ENCODE measurements at regions not wholly inside any gene's neighbourhood (a gene's known extent, or its start where the extent isn't known, plus 50 kb on each side); places are given as distances from the start of the nearest gene placed in this dataset.

- Histone ChIP-seq H3K4me2 (ENCODE audit: low read length) (no peak overlapping the region), H4K20me1 (ENCODE audit: insufficient read depth, low read length) (no peaks in the 10 kb centered on the region), H3K4me3 (ENCODE audit: low read depth, low read length, poor library complexity, severe bottlenecking) (no peak overlapping the region), H2AFZ (ENCODE audit: low read length) (no peak overlapping the region), H3K9me3 (ENCODE audit: low read length) (no peaks in the 10 kb centered on the region), H3K27ac (ENCODE audit: low read depth, low read length, poor library complexity, severe bottlenecking) (no peak overlapping the region), H3K36me3 (ENCODE audit: insufficient read depth, low read length) (no peaks in the 10 kb centered on the region), H3K9me2 (ENCODE audit: insufficient read depth, low read length) (no peaks in the 10 kb centered on the region), H3K79me2 (ENCODE audit: insufficient read depth, low read depth, low read length) (no peaks in the 10 kb centered on the region), H3K4me1 (ENCODE audit: insufficient read depth, low read length, poor library complexity, severe bottlenecking) (no peaks in the 10 kb centered on the region)
- intact Hi-C loops (cut with micrococcal nuclease; ENCODE audit: unreplicated experiment), result no loop called here
- ChIA-PET POLR2A (no interaction called here), CTCF (ENCODE audit: unreplicated experiment) (interaction anchor here (1.1 kb wide), 1 partner anchor 20 kb away, joined by 3 read pairs; no protein-coding TSS in a partner anchor)
- no TSS peak for BruUV-seq (replicated peaks)
- TF ChIP-seq CTCF (conservative IDR thresholded peaks at IDR 0.05; ENCODE audit: low read length) (no peak), EZH2phosphoT487 (IDR thresholded peaks at IDR 0.05; ENCODE audit: borderline replicate concordance, low read depth, low read length) (no peak)
- DNase-seq (ENCODE audit: low spot score), result no peak
Observed at GRCh38 chr21:35819134-35819533, 241.2 kb downstream of the SETD4 start.

- no TSS peak for BruUV-seq (replicated peaks)
Observed at GRCh38 chr21:35818597-35818996, 241.7 kb downstream of the SETD4 start.

More at GRCh38 chr21:35818597-35818996, 241.7 kb downstream of the SETD4 start:
- H3K9me2 ChIP-seq (ENCODE audit: insufficient read depth, low read length), result no peaks in the 10 kb centered on the region
- DNase-seq (ENCODE audit: low spot score), result no peak
- no peaks in the 10 kb centered on the region for H4K20me1 ChIP-seq (ENCODE audit: insufficient read depth, low read length)
- no peak overlapping the region for H2AFZ ChIP-seq (ENCODE audit: low read length)
- no peak for TF ChIP-seq CTCF (conservative IDR thresholded peaks at IDR 0.05; ENCODE audit: low read length)
- TF ChIP-seq EZH2phosphoT487 (IDR thresholded peaks at IDR 0.05; ENCODE audit: borderline replicate concordance, low read depth, low read length), result no peak
- no peaks in the 10 kb centered on the region for H3K9me3 ChIP-seq (ENCODE audit: low read length)
- no peak overlapping the region for H3K4me2 ChIP-seq (ENCODE audit: low read length)
- H3K79me2 ChIP-seq (ENCODE audit: insufficient read depth, low read depth, low read length), result no peaks in the 10 kb centered on the region
- H3K4me3 ChIP-seq (ENCODE audit: low read depth, low read length, poor library complexity, severe bottlenecking), result no peak overlapping the region
- H3K36me3 ChIP-seq (ENCODE audit: insufficient read depth, low read length), result no peaks in the 10 kb centered on the region
- intact Hi-C loops (cut with micrococcal nuclease; ENCODE audit: unreplicated experiment), result no loop called here
- H3K27ac ChIP-seq (ENCODE audit: low read depth, low read length, poor library complexity, severe bottlenecking), result no peak overlapping the region
- ChIA-PET CTCF (ENCODE audit: unreplicated experiment) (no interaction called here), POLR2A (no interaction called here)
- no peaks in the 10 kb centered on the region for H3K4me1 ChIP-seq (ENCODE audit: insufficient read depth, low read length, poor library complexity, severe bottlenecking)

Data from OCI-LY7 (cell line).